Limb (tissue), 2 donors: ENCODE measurements at regions not wholly inside any gene's neighbourhood (a gene's known extent, or its start where the extent isn't known, plus 50 kb on each side); places are given as distances from the start of the nearest gene placed in this dataset.
"Not testable (repeated sequence)": the region's sequence is repeated elsewhere in the genome, so short reads cannot be mapped to it uniquely, and the experiment has no call there.

Experiments
- DNase-seq, 2 donors: peaks; one replicate each; pipeline ENCODE4 v3.0.0-alpha.2; 2016; ENCODE audit errors: extremely low spot score in 2 of 2

DNA sequence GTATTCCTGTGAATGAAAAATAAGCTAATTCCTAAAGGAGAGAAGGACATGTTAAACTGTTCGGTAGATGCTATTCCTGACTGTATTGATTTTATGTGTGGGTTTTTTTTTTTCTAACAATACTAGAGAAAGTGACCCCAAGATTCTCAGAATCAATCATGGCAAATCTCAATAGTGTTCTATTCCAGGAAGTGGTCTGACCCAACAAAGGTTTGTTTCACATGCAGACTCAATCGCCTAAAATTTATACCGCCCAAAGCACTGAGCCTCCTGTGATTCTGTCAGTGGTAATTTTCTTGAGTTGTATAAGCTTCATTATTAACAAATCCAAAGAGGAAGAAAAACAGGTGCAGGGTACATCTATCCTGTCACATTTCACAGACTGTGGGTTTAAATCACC is 293.7 kb downstream of the SUCLA2 start:
- DNase-seq, result no peak

GRCh38 chr13:47705185-47705584 is 295.9 kb downstream of the SUCLA2 start:
- no peak for DNase-seq

- no peak for DNase-seq
These were observed 304.4 kb downstream of the SUCLA2 start for GRCh38 chr13:47696674-47697073.

GRCh38 chr13:47687577-47687976 is 313.5 kb downstream of the SUCLA2 start:
- no peak for DNase-seq

DNA sequence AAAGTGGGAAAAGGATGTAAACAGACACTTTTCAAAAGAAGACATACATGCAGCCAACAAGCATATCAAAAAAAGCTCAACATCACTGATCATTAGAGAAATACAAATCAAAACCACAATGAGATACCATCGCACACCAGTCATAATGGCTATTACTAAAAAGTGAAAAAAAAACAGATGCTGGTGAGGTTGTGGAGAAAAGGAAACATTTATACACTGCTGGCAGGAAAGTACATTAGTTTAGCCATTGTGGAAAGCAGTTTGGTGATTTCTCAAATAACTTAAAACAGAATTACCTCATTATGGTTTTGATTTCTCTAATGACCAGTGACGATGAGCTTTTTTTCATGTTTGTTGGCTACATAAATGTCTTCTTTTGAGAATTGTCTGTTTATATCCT is 315.9 kb downstream of the SUCLA2 start:
- DNase-seq, result not testable (repeated sequence)

- DNase-seq, result no peak
These were observed 320.3 kb downstream of the SUCLA2 start for GRCh38 chr13:47680748-47681147.

GRCh38 chr13:47679401-47679800 is 321.7 kb downstream of the SUCLA2 start:
- no peak for DNase-seq

DNA sequence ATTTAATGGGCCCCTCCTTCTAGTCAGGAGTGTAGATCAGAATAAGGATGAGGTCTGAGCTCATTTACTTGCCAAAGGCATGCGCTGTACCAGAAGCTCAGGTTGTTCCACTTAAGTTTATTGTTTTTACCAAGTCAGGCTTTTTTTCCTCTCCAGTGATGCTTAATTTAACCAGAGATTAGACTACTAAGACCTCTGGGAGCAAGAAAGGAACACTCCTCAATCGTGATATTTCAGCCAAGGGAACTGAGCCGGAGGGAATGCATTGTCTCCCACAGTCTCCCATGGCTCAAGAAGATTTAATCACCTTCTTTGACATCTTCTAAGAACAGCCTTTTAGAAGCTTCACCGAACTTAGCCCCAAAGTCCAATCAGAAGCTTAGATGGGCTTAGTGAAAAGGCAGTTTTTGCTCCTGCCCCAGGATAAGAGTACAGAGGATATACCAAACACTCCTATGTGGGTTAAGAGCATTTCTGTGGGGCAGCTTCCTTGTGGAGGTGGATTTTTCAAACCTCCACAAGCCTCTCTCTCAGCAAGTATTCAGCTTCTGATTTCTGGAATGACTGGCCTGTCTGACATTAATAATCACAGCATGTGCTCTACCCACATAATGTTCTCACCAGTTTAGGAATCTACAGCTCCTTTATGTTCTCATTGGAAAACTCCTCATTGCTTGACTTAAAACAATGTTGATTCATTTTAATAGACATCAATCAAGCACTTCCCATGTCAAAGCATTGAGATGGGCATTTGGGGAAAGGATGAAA is 322.7 kb downstream of the SUCLA2 start:
- no peak for DNase-seq

- no peak for DNase-seq
These were observed 325.2 kb downstream of the SUCLA2 start for GRCh38 chr13:47675871-47676270.

DNA sequence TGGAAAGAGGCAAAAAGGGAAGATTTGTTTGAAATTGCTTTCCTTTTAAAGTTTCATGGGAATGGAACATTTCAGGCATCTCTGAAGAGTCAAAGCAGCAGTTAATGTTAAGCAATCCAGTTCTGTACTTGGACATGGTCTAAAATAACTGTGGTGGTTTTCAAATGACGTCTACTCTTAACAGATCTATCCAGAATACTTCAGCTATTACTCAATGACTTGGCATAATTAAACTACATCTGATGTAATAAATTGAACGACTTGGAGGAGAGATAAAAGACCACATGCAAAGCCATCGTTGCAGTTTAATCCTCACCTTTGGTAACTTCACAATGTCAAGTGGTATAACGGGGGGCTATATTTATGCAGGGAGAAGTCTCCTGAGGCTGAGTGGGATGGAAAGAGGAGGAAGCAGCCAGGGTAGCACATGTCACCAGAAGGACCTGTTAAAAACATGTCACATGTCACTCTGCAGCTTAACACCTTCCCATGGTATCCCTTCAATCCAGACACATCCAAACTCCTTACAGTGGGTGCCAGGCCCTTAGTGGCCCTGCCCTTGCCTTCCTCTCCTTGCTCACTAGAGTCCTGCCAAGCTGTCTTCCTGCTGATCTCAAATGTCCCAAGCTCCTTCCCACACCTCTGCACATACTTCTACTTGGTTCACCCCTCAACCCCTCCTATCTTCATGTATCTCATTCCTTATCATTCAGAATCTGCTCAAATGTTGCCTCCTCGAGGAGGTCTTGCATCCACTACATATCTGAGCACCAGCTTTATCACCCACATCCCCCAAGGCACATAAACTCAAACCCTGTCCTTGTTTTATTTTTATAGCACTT is 327.8 kb downstream of the SUCLA2 start:
- peak in 1 of 2 donors; percentile 44 for DNase-seq

DNA sequence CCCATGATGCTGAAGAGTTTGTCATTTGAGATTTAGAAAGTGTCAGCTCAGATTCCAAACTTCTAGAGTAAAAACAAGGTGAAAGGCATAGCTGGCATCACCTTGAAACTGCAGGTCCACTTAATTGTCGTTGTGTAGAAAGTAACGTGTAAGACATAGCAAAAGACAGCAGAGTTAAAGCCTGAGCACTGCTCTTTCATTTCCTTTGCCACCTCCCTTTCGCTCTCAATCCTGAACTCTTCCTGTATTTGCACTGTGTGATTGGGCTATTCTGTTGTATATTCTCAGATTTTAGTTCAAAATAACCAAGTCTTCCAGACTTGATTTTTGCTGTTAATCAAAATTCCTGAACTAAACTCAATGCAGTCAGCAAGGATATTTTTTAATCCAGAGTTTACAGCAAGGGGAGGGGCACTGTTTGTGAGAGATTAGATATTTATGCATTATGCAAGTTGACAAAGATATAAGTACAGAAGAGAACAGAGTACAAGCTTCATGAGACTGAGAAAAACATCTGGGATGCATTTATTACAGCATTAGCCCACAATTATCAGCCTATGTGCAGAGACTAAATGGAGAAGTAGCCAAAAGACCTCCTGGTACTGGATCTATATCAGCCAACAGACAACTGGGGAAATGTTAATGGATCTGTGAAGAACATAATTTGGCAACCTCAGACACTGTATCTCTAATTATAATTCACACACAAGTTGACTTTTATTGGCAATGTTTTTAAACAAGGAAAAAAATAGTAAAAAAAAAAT is 328.6 kb downstream of the SUCLA2 start:
- DNase-seq, result peak in 1 of 2 donors; percentile 31

DNA sequence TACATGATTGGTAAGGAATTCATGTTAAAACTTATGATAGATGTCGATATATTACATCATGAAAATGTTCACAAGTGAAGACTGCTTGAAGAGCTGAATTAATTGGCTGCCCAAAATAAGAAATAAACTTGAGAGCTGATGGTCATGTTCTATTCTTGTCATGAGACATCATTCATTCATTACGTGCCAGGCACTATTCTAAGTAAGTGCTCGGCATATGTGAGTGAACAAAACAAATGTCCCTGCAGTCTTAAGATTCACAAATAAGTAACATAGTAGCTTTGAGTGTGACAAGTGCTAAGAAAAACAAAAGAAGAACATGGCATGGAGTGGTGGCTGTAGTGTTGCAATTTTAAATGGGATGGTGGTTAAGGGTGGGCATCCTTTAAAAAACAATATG is 329.3 kb downstream of the SUCLA2 start:
- DNase-seq, result no peak

GRCh38 chr13:47665043-47665442 is 336.0 kb downstream of the SUCLA2 start:
- no peak for DNase-seq

DNA sequence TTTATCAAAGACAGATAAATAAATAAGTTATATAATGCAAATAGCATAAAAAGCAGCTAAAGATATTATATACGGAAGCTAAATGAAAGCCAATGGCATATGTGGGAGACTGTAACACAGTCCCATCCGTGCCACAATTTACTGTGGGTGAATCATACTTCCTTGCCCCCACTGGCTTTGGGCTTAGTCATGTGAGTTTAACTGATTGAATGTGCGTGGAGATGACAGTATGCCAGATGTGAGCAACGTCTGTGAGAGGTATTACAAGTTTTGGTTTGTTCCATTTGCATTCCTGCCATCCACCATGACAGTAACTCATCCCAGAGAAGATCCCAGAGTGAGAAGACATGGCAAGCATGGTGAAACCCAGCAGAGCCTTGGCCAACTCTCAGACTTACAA is 340.0 kb downstream of the SUCLA2 start:
- DNase-seq, result no peak

DNA sequence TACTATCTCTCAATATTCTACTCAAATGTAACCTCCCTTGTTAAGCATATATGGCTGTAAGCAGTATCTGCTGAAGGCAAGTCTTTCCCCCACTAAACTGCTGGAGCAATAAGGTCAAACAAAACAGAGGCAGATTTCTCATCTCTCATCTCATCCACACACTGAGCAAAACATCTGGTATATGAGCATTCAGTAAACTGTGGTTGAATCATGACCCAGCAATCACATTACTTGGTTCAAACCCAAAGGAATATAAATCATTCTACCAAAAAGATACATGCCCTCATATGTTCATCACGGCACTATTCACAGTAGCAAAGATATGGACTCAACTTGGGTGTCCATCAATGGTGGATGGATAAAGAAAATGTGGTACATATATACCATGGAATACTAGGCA is 344.4 kb downstream of the SUCLA2 start:
- no peak for DNase-seq

DNA sequence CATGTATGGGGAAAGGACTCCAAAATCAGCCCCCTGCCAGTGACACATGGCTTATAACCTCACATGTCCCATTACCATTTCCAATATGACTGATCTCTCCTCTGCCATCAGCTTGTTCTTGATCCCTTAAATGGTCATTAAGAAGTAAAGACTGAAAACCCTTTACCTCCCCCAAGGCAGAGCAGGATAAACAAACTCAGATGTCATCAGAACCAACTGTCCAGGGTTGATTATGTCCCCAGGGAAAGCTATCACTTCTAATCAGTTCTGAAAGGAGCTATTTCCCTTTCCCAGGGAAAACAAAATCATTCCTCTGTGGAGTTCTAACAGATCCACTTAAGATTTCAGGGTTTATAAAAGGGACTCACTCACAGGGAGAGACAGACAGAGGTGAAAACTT is 350.9 kb downstream of the SUCLA2 start:
- no peak for DNase-seq

- no peak for DNase-seq
These were observed 354.1 kb downstream of the SUCLA2 start for GRCh38 chr13:47647001-47647400.

- DNase-seq, result no peak
These were observed 354.8 kb downstream of the SUCLA2 start for GRCh38 chr13:47646298-47646697.

DNA sequence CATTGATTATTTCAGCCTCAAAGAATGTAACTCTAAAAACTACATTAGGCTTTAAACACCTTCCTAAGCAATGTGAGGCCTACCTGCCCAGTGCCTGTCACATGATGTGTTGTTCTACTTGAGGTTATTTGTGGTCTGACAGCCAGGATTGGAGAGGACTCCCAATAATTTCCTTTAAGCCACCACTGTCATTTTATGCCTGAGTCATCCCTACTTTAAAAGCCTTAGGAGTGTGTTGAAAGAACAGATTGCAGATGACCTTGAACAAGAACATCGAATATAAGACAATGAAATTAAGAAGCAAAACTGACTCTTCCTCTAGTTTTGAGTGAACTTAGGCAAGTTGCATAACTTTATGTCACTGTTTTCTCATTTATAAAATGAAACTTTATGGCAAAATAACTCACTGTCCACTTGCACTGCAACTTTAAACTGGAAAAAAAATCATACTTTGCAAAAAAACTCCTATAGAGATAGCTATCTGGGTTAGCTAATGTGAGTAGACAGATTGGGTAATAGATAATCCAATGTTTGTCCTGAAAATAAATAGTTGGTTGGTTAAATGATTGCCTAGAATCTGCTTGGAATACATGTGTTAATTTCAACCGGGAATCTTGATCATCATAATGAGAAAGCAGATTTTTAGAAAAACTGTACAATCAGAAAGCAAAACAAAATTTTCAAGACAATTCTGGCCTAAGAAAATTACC is 361.2 kb downstream of the SUCLA2 start:
- DNase-seq, result no peak

DNA sequence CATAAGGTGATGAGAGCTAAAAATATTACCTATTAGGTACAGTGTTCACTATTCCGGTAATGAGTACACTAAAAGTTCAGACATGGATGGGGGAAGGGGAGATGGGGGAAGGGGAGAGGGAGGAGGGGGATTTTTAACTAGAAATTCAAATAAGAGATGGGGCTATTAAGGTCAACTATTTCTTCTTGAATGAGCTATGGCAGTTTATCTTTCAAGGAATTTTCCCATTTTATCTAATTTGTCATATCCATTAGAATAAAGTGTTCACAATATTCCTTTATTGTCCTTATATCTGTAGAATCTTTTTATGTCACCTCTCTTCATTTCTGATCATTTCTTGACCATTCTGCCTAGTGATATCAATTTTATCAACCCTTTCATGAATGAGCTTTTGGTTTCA is 362.4 kb downstream of the SUCLA2 start:
- DNase-seq, result no peak

GRCh38 chr13:47632311-47632710 is 368.8 kb downstream of the SUCLA2 start:
- no peak for DNase-seq
